Endothelial cell (in vitro differentiated cells): ENCODE measurements at regions not wholly inside any gene's neighbourhood (a gene's known extent, or its start where the extent isn't known, plus 50 kb on each side); places are given as distances from the start of the nearest gene placed in this dataset.
A peak's percentile ranks its signal among the peaks of the same experiment; 100 is the strongest.

Source experiments
- DNase-seq: peaks from one replicate; pipeline ENCODE4 v3.0.0; 2021; ENCODE audit warnings: low spot score
- H3K27ac Mint-ChIP-seq: one replicate; pipeline ENCODE4 v1.8.0; 2021; ENCODE audit warnings: mixed read lengths, inconsistent platforms; ENCODE audit not compliant: unreplicated experiment
- H3K27me3 Mint-ChIP-seq: one replicate; pipeline ENCODE4 v1.8.0; 2021; ENCODE audit warnings: mild to moderate bottlenecking, moderate library complexity, mixed read lengths, inconsistent platforms; ENCODE audit not compliant: unreplicated experiment
- H3K36me3 Mint-ChIP-seq: one replicate; pipeline ENCODE4 v1.8.0; 2021; ENCODE audit warnings: mild to moderate bottlenecking, low read depth, mixed read lengths, inconsistent platforms; ENCODE audit not compliant: unreplicated experiment
- H3K4me1 Mint-ChIP-seq: one replicate; pipeline ENCODE4 v1.8.0; 2021; ENCODE audit warnings: mild to moderate bottlenecking, mixed read lengths, inconsistent platforms; ENCODE audit not compliant: unreplicated experiment
- H3K4me3 Mint-ChIP-seq: one replicate; pipeline ENCODE4 v1.8.0; 2021; ENCODE audit warnings: mild to moderate bottlenecking, mixed read lengths, inconsistent platforms; ENCODE audit not compliant: unreplicated experiment
- H3K9me3 Mint-ChIP-seq: one replicate; pipeline ENCODE4 v1.8.0; 2021; ENCODE audit warnings: mixed read lengths, inconsistent platforms; ENCODE audit not compliant: unreplicated experiment
- CTCF ChIP-seq: fragments of 200-600 bp; sonication (generic); IDR thresholded peaks from one replicate; pipeline ENCODE4 v1.5.0; 2021; ENCODE audit warnings: antibody characterized with exemption; ENCODE audit not compliant: unreplicated experiment

- Mint-ChIP-seq H3K27ac (no peak overlapping the region), H3K27me3 (peaks cover 2% of the 10 kb centered on the region)
- no peak for DNase-seq
These were observed 73.9 kb downstream of the CASP3 start for GRCh38 chr4:184575306-184575705.

GRCh38 chr4:184574861-184575260, 74.4 kb downstream of the CASP3 start:
- TF ChIP-seq CTCF, result no peak
- no peak for DNase-seq
- H3K27me3 Mint-ChIP-seq, result peaks cover 2% of the 10 kb centered on the region
- H3K36me3 Mint-ChIP-seq, result no peaks in the 10 kb centered on the region
- H3K27ac Mint-ChIP-seq, result peak overlapping the region; percentile 61
- no peaks in the 10 kb centered on the region for H3K4me1 Mint-ChIP-seq
- H3K4me3 Mint-ChIP-seq, result no peak overlapping the region
- peaks cover 4% of the 10 kb centered on the region for H3K9me3 Mint-ChIP-seq

More at GRCh38 chr4:184575306-184575705, 73.9 kb downstream of the CASP3 start:
- peaks cover 5% of the 10 kb centered on the region for H3K9me3 Mint-ChIP-seq
- H3K36me3 Mint-ChIP-seq, result no peaks in the 10 kb centered on the region
- H3K4me1 Mint-ChIP-seq, result no peaks in the 10 kb centered on the region
- no peak overlapping the region for H3K4me3 Mint-ChIP-seq
- no peak for TF ChIP-seq CTCF

GRCh38 chr4:184573701-184574100, 75.5 kb downstream of the CASP3 start:
- Mint-ChIP-seq H3K36me3 (no peaks in the 10 kb centered on the region), H3K9me3 (no peaks in the 10 kb centered on the region), H3K4me3 (no peak overlapping the region), H3K27me3 (peaks cover 4% of the 10 kb centered on the region), H3K4me1 (no peaks in the 10 kb centered on the region), H3K27ac (peak overlapping the region; percentile 36)
- no peak for DNase-seq
- no peak for TF ChIP-seq CTCF

- Mint-ChIP-seq H3K27ac (no peak overlapping the region), H3K9me3 (no peaks in the 10 kb centered on the region), H3K27me3 (peaks cover 4% of the 10 kb centered on the region), H3K36me3 (no peaks in the 10 kb centered on the region), H3K4me1 (no peaks in the 10 kb centered on the region), H3K4me3 (no peak overlapping the region)
- DNase-seq, result no peak
- no peak for TF ChIP-seq CTCF
These were observed 80.5 kb downstream of the CASP3 start for GRCh38 chr4:184568770-184569169.

- Mint-ChIP-seq H3K27me3 (peaks cover 1% of the 10 kb centered on the region), H3K27ac (no peak overlapping the region), H3K4me3 (no peak overlapping the region), H3K4me1 (peaks cover 6% of the 10 kb centered on the region), H3K9me3 (no peaks in the 10 kb centered on the region), H3K36me3 (no peaks in the 10 kb centered on the region)
- no peak for TF ChIP-seq CTCF
- no peak for DNase-seq
These were observed 85.6 kb downstream of the CASP3 start for GRCh38 chr4:184563621-184564020.
